GM12872 (cell line): ENCODE measurements at regions not wholly inside any gene's neighbourhood (a gene's known extent, or its start where the extent isn't known, plus 50 kb on each side); places are given as distances from the start of the nearest gene placed in this dataset.

ENCODE experiments used
- TF ChIP-seq, protein P1 (sequence below): IDR thresholded peaks from 3 replicates; pipeline ENCODE4 v1.5.1; 2011; ENCODE audit warnings: low read depth, mild to moderate bottlenecking, low read length, moderate library complexity; ENCODE audit not compliant: insufficient read depth

GRCh38 chr6:12654107-12654506, 62.5 kb upstream of the PHACTR1 start:
- TF ChIP-seq, protein P1, sequence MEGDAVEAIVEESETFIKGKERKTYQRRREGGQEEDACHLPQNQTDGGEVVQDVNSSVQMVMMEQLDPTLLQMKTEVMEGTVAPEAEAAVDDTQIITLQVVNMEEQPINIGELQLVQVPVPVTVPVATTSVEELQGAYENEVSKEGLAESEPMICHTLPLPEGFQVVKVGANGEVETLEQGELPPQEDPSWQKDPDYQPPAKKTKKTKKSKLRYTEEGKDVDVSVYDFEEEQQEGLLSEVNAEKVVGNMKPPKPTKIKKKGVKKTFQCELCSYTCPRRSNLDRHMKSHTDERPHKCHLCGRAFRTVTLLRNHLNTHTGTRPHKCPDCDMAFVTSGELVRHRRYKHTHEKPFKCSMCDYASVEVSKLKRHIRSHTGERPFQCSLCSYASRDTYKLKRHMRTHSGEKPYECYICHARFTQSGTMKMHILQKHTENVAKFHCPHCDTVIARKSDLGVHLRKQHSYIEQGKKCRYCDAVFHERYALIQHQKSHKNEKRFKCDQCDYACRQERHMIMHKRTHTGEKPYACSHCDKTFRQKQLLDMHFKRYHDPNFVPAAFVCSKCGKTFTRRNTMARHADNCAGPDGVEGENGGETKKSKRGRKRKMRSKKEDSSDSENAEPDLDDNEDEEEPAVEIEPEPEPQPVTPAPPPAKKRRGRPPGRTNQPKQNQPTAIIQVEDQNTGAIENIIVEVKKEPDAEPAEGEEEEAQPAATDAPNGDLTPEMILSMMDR: no peak

DNA sequence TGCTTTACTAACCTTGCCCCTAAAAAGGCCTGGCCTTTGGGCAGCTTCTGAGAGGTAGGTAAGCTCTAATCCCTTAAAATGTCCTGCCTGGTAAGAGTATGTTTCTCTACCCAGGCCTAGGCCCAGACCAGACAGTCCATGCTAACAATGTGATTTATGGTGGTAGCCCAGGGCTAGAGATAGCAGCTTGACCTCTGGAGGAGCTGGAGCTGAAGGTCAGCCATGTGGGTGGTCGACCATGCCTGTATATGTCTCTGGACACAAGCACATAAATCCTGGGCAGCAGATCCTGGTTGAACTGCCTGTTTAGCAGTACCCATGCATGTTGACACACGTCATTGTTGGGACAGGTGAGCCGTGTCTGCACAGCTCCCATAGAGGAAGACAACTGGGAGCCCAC, 62.1 kb upstream of the PHACTR1 start:
- TF ChIP-seq, protein P1: no peak

GRCh38 chr6:12656906-12657305, 59.7 kb upstream of the PHACTR1 start:
- TF ChIP-seq, protein P1: no peak

- TF ChIP-seq, protein P1: no peak
These were observed 58.7 kb upstream of the PHACTR1 start for GRCh38 chr6:12657884-12658283.

DNA sequence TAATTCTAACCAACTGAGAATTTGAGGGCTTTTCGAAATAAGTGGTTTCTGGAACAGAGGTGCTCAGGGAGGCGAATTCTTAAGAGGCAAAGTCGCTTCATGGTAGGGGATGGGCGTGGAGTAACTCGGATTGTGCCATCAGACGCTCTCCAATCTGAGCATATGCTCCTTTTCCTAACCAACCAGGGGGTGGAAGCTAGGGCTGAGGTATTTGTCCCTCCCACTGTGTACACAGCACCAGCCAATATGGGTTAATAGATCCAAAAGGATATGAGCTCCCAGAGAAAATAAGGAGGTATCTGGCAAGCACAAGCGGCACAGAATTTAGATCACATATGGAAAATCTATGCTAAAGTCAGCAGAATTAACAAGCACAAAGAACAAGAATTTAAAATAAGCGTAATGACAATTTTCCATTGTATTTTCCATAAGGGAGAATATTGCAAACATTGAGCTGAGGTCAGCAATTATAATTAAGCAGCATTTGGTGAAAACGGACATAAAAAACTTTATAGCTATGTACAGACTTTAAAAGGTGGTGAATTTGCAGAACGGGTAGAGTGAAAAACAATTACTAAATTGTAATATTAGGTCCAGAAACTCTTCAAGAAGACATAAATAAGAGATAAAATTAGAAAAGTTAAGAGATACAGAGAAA, 55.0 kb upstream of the PHACTR1 start:
- TF ChIP-seq, protein P1: no peak
